Kidney (tissue), 13 donors: ENCODE measurements at regions not wholly inside any gene's neighbourhood (a gene's known extent, or its start where the extent isn't known, plus 50 kb on each side); places are given as distances from the start of the nearest gene placed in this dataset.

Experiments used
- DNase-seq, 5 donors: peaks; one replicate each; pipeline ENCODE4 v3.0.0-alpha.2; 2013 to 2020
- FAIRE-seq: peaks from 2 replicates; lab custom pipeline; 2012; peaks lifted over from hg19 to GRCh38; lab: Jason Lieb, UNC
- H3K27ac ChIP-seq, 2 donors: one replicate each; pipeline ENCODE4 v1.7.0; 2013; ENCODE audit warnings: low read depth in 2 of 2, low read length in 2 of 2, inconsistent platforms in 1 of 2
- H3K27me3 ChIP-seq: one replicate; pipeline ENCODE4 v1.7.1; 2013; ENCODE audit warnings: low read length, inconsistent platforms; ENCODE audit not compliant: control insufficient read depth, insufficient read depth
- H3K36me3 ChIP-seq, 3 donors: one replicate each; pipeline versions ENCODE4 v1.7.0 to v1.7.1; 2013; ENCODE audit warnings: low read length in 3 of 3, control low read depth in 1 of 3, inconsistent platforms in 1 of 3; ENCODE audit not compliant: insufficient read depth in 3 of 3, control insufficient read depth in 2 of 3
- H3K4me1 ChIP-seq, 3 donors: one replicate each; pipeline versions ENCODE4 v1.7.0 to v1.7.1; 2013; ENCODE audit warnings: low read length in 3 of 3, inconsistent platforms in 1 of 3, low read depth in 1 of 3; ENCODE audit not compliant: control insufficient read depth in 2 of 3, insufficient read depth in 2 of 3
- H3K4me3 ChIP-seq, 3 donors: one replicate each; pipeline versions ENCODE4 v1.7.0 to v1.8.1; 2013; ENCODE audit warnings: low read length in 3 of 3, control low read depth in 1 of 3, inconsistent platforms in 1 of 3
- H3K9ac ChIP-seq, 3 donors: one replicate each; pipeline versions ENCODE4 v1.7.0 to v1.7.1; 2013; ENCODE audit warnings: low read length in 3 of 3, control low read depth in 1 of 3, inconsistent platforms in 1 of 3
- H3K9me3 ChIP-seq, 3 donors: one replicate each; pipeline versions ENCODE4 v1.7.0 to v1.7.1; 2013; ENCODE audit warnings: low read length in 3 of 3, control low read depth in 1 of 3, inconsistent platforms in 1 of 3; ENCODE audit not compliant: control insufficient read depth in 2 of 3, insufficient read depth in 1 of 3
- CTCF ChIP-seq: IDR thresholded peaks from 3 replicates; pipeline ENCODE4 v1.5.1; 2012; ENCODE audit warnings: mild to moderate bottlenecking, moderate library complexity, borderline replicate concordance; ENCODE audit not compliant: insufficient read depth; ENCODE audit errors: extremely low read depth
- intact Hi-C: fragments of 100-400 bp; cut with DNase I; formaldehyde crosslinking; loops from one replicate; pipeline ENCODE4 v1.11.1; 2022
- donor health status: control.
- donor health status: control.
- donor health status: control.
- donor health status: control.
- donor health status: control.
- donor health status: DM: yes; HTN: yes; CAD: no.
- donor health status: Normal renal cell carcinoma (clear cell type).

- H3K27ac ChIP-seq, result no peak overlapping the region
- FAIRE-seq (no peak), DNase-seq (no peak)
- no peak overlapping the region for H3K9ac ChIP-seq
- no peak for TF ChIP-seq CTCF
- H3K4me3 ChIP-seq, result no peak overlapping the region
- no peaks in the 10 kb centered on the region for H3K9me3 ChIP-seq
- H3K4me1 ChIP-seq, result no peaks in the 10 kb centered on the region
- H3K36me3 ChIP-seq, result no peaks in the 10 kb centered on the region
- H3K27me3 ChIP-seq, result no peaks in the 10 kb centered on the region
- intact Hi-C loops, result no loop called here
Measured at GRCh38 chr18:78630981-78631510, 348.6 kb upstream of the SALL3 start.

DNA sequence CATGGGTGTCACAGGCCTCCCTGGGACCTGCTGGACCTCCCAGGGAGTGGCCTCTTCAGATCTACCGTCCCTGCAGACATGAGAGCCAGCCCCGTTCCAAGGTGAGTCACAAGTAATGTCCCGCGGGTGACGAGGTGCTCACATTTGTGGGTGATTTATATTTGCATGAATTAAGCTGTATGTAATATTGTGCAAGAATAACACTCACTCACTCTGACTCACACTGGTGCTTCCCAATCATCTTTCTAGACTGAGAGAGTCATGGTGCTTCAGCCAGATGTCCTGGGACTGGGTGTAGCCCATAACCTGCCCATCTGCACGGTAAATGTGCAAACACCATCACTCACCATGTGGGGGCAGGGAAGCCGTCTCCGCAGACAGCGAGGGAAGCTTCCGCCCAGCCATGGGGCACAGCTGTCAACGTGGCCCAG, 347.5 kb upstream of the SALL3 start:
- H3K27me3 ChIP-seq, result no peaks in the 10 kb centered on the region
- H3K9ac ChIP-seq, result no peak overlapping the region
- TF ChIP-seq CTCF, result no peak
- no peaks in the 10 kb centered on the region for H3K36me3 ChIP-seq
- intact Hi-C loops, result no loop called here
- FAIRE-seq, result no peak
- H3K9me3 ChIP-seq, result no peaks in the 10 kb centered on the region
- H3K4me3 ChIP-seq, result no peak overlapping the region
- H3K4me1 ChIP-seq, result no peaks in the 10 kb centered on the region
- no peak for DNase-seq
- no peak overlapping the region for H3K27ac ChIP-seq

DNA sequence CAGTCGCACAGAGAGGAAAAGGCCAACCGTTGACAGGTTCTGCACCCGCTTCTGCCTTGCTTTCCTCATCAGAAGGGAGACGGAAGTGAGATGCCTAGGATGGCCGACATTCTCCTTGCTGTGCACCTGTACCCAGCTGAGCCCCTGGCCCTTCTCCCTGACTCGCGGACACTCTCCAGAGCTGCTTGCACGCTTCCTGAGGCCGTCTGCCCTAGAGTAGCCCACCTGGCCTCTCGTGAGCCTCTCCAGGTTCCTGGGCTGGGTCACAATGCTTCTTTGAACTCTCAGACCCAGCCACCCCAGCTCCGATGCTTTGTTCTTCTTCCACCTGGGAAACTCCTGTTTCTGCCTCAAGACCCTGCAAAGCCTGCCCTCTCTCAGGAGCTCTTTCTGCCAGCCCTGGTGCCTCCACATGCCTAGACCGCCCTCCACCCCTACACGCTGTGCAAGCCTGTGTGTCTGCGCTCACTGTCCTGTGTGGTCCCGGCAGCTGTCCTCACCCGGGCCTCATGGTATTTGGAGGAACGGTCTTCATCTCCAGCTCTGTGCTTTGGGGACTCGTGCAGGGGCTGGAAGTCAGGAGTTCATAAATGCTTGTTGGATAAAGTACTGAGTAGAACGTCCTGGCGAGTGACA, 345.4 kb upstream of the SALL3 start:
- intact Hi-C loops, result no loop called here
- no peak for DNase-seq
- no peak overlapping the region for H3K9ac ChIP-seq
- H3K36me3 ChIP-seq, result no peaks in the 10 kb centered on the region
- FAIRE-seq, result no peak
- H3K27ac ChIP-seq, result no peak overlapping the region
- H3K4me3 ChIP-seq, result no peak overlapping the region
- H3K27me3 ChIP-seq, result no peaks in the 10 kb centered on the region
- TF ChIP-seq CTCF, result no peak
- H3K4me1 ChIP-seq, result no peaks in the 10 kb centered on the region
- H3K9me3 ChIP-seq, result no peaks in the 10 kb centered on the region
